Motor neuron (in vitro differentiated cells): ENCODE measurements at regions not wholly inside any gene's neighbourhood (a gene's known extent, or its start where the extent isn't known, plus 50 kb on each side); places are given as distances from the start of the nearest gene placed in this dataset.

Experiments used
- ATAC-seq, 8 experiments: fragments of 200-7000 bp; cut with Tn5 transposase; replicated peaks in 6 of 8; 2 replicates each; pipeline ENCODE4 v1.8.0; 2021; ENCODE audit warnings: mild to moderate bottlenecking in 8 of 8, moderate library complexity in 8 of 8
- H3K27ac ChIP-seq, 2 donors: fragments of 250-450 bp; sonication (Bioruptor Pico); 2 replicates each; pipeline ENCODE4 v1.9.0; 2021; ENCODE audit warnings: antibody characterized with exemption in 2 of 2, mild to moderate bottlenecking in 2 of 2, moderate library complexity in 1 of 2
- H3K4me1 ChIP-seq, 2 donors: fragments of 250-450 bp; sonication (Bioruptor Pico); replicated peaks in 1 of 2; 2 replicates each; pipeline ENCODE4 v1.6.1; 2021; ENCODE audit warnings: antibody characterized with exemption in 2 of 2, mild to moderate bottlenecking in 2 of 2, moderate library complexity in 1 of 2
- H3K4me3 ChIP-seq, 5 donors: fragments of 250-450 bp; sonication (Bioruptor Pico); 2 replicates each; pipeline ENCODE4 v1.9.0; 2021; ENCODE audit warnings: antibody characterized with exemption in 5 of 5, mild to moderate bottlenecking in 5 of 5, moderate library complexity in 4 of 5
- WGBS, 10 experiments: fragments of 450-650 bp; shearing (Covaris generic); methylation state at CpG; one replicate each; pipeline ENCODE4 v1.0.0; 2022; 5-methylcytosine and 5-hydroxymethylcytosine counted together
- in situ Hi-C, 9 experiments: fragments of 400-800 bp; cut with MboI; loops; one replicate each; pipeline ENCODE4 v1.15.0; 2021; ENCODE audit warnings: low sequenced_read_pairs in 9 of 9, low pct_unique_long_range_greater_than_20kb in 2 of 9; ENCODE audit not compliant: unreplicated experiment in 9 of 9

DNA sequence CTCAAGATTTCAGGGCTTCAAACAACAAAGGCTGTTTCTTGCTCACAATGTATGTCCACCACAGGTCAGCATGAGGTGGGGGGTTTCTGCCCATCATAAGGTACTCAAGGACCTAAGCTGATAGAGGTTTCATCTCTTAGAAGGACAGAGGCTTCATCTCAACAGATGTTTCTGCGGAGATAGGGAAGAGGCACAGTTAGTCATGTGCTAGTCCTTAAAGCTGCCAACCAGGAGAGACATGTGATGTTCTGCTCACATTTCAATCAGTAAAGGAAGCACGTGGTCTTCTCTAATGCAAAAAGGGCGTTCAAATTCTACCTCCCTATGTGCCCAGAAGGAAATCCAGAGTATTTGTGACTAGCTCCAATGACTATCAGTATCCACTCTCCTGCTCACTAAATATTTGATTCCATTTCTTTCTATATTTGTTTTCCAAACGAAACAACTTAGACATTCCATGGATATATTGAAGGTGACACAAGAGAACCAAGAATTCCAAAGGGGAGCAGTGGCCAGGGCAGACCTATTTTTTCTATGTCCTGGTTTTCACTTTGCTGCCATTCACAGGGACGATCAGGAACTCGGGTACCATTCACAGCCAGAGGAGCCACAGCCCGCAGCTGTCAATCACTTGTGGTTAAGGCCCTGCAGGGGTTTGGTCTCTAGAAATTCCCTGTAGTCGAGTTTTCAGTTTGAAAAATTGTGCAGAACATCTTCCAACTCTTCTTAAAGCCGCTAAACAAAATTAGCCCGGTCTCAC, 173.2 kb upstream of the FOXA2 start:
- Histone ChIP-seq H3K27ac (no peak overlapping the region), H3K4me3 (no peak overlapping the region), H3K4me1 (no peaks in the 10 kb centered on the region)
- in situ Hi-C loops, result no loop called here
- ATAC-seq, result peak in 1 of 8 experiments; percentile 47
- WGBS, 10 experiments, result 48 to 100% (median 67%) methylated on average over 1 to 6 of the region's 10 CpGs; no CpG with 5 or more reads in 1 of the 10 experiments

DNA sequence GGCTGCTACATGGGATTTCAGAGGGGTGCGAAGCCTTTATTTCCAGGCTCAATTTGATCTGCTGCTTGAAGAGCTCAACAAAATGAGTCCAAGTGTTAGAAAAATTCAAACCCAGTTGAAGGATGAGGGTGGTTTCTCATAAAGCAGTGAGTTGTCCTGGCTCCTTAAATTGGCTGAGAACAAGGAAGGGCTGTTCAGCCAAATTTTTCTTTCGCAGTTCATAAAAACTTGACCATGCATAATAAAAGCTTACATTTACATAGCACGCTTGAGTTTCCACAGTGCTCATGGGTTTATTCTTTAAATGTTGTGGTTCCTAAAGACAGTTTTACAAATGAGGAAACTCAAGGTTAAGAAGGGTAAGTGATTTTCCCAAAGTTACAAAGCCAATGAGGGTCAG, 174.4 kb upstream of the FOXA2 start:
- ATAC-seq, result peak in 2 of 8 experiments; percentile 13 to 66
- H3K4me3 ChIP-seq, result no peak overlapping the region
- WGBS, 10 experiments, result 0 to 93% (median 43%) methylated on average over 1 to 3 of the region's 3 CpGs; no CpG with 5 or more reads in 2 of the 10 experiments
- H3K4me1 ChIP-seq, result no peaks in the 10 kb centered on the region
- in situ Hi-C loops, result no loop called here
- no peak overlapping the region for H3K27ac ChIP-seq

GRCh38 chr20:22762576-22763256, 178.3 kb upstream of the FOXA2 start:
- Histone ChIP-seq H3K4me1 (no peaks in the 10 kb centered on the region), H3K4me3 (no peak overlapping the region), H3K27ac (no peak overlapping the region)
- WGBS, 10 experiments, result 41 to 89% (median 80%) methylated on average over 1 to 4 of the region's 6 CpGs; no CpG with 5 or more reads in 1 of the 10 experiments
- in situ Hi-C loops, result no loop called here
- ATAC-seq, result peak in 3 of 8 experiments; percentile 32 to 70 (median 49)

DNA sequence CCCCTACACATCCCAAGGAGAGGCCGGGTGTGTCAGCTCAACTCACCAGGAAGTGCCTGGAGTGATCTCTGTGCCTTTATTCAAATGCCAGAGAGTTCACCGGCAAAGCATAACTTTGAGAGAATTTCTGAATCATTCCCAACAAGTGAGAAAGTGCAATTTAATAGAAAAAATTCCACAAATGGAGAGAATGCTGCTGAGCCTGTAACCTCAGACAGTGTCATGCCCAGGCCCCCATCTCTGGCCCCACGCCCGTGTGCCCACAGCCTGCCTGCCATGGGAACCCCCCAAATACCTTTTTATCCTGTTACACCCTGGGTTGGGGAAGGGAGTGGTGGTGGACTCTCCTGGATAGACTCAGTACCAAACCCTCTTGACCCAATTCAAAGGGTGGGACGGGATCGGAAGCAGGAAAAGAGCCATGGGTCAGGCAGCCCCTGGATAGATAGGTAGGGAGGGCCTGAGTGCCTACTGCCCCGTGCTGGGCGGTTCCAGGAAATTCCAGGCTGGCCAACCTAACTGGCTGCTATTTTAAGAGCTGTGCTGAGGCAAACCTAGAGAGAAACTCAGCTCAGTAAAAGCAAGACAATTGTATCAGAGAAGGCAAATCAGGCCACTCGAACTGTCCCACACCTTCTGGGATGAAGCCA, 179.0 kb upstream of the FOXA2 start:
- in situ Hi-C loops, result no loop called here
- ATAC-seq, result peak in 3 of 8 experiments; percentile 54 to 80 (median 79)

GRCh38 chr20:22768266-22769178, 184.2 kb upstream of the FOXA2 start:
- peak in 1 of 8 experiments; percentile 22 for ATAC-seq
- Histone ChIP-seq H3K4me3 (no peak overlapping the region), H3K27ac (no peak overlapping the region), H3K4me1 (no peaks in the 10 kb centered on the region)
- 0 to 83% (median 63%) methylated on average over 2 to 11 of the region's 11 CpGs for WGBS, 10 experiments
- in situ Hi-C loops, result no loop called here

More for the DNA sequence above, 179.0 kb upstream of the FOXA2 start:
- H3K4me1 ChIP-seq, result no peaks in the 10 kb centered on the region
- WGBS, 10 experiments, result 0 to 82% (median 60%) methylated on average over 1 to 6 of the region's 9 CpGs; no CpG with 5 or more reads in 1 of the 10 experiments
- no peak overlapping the region for H3K4me3 ChIP-seq
- no peak overlapping the region for H3K27ac ChIP-seq

DNA sequence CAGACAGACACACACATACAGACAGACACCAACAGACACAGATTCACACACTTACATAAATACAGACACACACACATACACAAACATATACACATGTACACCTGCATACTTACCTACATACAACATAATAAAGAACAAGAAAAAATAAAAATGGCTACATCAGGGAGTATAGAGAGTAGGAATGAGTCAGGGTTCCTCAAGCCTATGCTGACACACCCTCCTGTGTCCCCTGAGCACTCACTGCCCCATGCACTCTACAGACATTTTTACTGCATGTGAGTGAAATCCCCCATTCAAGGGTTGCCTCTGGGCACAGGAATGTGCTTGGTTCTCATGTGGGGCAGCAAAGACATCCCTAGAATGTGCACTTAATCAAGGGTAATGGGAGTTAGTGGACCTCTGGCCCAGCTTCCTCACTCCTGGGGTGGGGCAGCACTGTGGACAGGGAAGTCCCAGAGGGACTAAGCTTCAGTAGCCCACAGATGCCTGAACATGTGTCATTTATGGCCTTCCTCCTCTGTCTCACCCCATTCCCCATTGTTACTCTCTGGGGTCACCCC, 185.9 kb upstream of the FOXA2 start:
- no peak overlapping the region for H3K27ac ChIP-seq
- no peaks in the 10 kb centered on the region for H3K4me1 ChIP-seq
- ATAC-seq, result peak in 2 of 8 experiments; percentile 66 to 78
- no peak overlapping the region for H3K4me3 ChIP-seq
- in situ Hi-C loops, result no loop called here

- Histone ChIP-seq H3K4me3 (no peak overlapping the region), H3K4me1 (no peaks in the 10 kb centered on the region), H3K27ac (no peak overlapping the region)
- in situ Hi-C loops, result no loop called here
- no peak for ATAC-seq
- 32 to 100% (median 78%) methylated on average over 1 to 5 of the region's 5 CpGs; no CpG with 5 or more reads in 2 of the 10 experiments for WGBS, 10 experiments
Observed at GRCh38 chr20:22771706-22772105, 187.3 kb upstream of the FOXA2 start.

- H3K4me1 ChIP-seq, result no peaks in the 10 kb centered on the region
- WGBS, 10 experiments, result 0 to 50% (median 28%) methylated on average over 1 to 3 of the region's 3 CpGs; no CpG with 5 or more reads in 1 of the 10 experiments
- no peak overlapping the region for H3K4me3 ChIP-seq
- H3K27ac ChIP-seq, result no peak overlapping the region
- in situ Hi-C loops, result no loop called here
- no peak for ATAC-seq
Observed at GRCh38 chr20:22773344-22773743, 189.0 kb upstream of the FOXA2 start.

DNA sequence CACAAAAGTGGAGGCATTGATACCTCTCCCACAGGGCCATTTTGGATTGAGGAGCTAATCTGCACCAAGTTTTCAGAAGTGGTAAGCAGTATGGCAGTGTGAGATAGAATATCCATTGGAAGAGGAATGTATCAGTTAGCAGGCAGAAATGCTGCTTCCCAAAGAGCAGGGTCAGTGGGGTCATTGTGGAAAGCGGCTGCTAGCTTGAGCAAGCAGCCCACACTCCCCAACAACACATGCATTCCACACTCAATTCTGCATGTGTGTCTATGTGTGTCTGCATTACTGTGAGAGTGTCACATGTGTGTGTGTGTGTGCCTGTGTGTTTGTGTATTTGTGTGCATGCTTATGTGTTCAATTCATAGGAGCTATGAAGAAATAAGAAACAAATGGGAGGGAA, 190.9 kb upstream of the FOXA2 start:
- 20 to 86% methylated on average over 1 of the region's 1 CpG; no CpG with 5 or more reads in 8 of the 10 experiments for WGBS, 10 experiments
- H3K4me1 ChIP-seq, result no peaks in the 10 kb centered on the region

DNA sequence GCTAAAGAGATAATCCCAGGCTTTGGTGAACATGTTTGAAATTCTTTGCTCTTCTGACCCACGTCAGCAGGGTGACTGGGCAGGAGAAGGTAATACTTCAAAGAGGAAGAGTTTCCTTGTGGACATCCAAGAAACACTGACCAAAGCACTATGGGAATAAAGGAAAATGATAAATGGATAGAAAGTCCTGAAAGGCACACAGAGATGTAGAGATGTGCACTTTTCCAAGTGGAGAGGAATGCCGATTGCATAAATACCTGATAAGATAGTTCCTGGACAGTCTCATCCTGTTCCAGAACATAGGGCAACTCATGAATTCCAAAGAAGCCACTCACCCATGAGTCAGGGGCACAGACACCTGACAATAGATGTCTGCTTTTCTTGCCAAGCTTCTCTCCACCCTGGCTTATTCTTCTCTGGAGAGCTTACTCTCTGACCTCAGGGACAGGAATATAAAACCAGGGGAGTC, 191.3 kb upstream of the FOXA2 start:
- 0 to 100% (median 51%) methylated on average over 1 to 2 of the region's 2 CpGs; no CpG with 5 or more reads in 4 of the 10 experiments for WGBS, 10 experiments
- in situ Hi-C loops, result no loop called here

More for the DNA sequence above, 190.9 kb upstream of the FOXA2 start:
- ATAC-seq, result no peak
- in situ Hi-C loops, result no loop called here
- Histone ChIP-seq H3K4me3 (no peak overlapping the region), H3K27ac (no peak overlapping the region)

DNA sequence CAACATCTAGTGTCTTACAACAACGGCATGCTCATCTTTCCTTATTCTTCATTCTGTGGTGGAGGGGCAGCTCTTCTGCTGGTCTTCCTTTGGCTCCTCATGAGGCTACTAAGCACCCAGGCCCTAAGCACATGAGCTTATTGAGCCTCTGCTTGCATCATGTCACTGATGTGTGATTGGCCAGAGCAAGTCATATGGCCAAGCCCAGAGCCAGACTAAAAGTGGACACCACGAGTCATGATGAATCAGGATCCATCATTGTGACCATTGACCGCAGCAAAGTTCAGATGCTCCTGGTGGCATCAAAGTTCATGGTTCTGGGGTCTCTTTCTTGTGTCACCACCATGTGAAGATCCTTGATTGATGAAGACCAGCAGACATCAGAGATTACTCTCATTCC, 192.0 kb upstream of the FOXA2 start:
- WGBS, 10 experiments, result 71 to 100% (median 90%) methylated on average over 1 to 2 of the region's 3 CpGs; no CpG with 5 or more reads in 3 of the 10 experiments
- ATAC-seq, result no peak
- H3K27ac ChIP-seq, result no peak overlapping the region
- H3K4me3 ChIP-seq, result no peak overlapping the region
- H3K4me1 ChIP-seq, result no peaks in the 10 kb centered on the region
- in situ Hi-C loops, result no loop called here

More for the DNA sequence above, 191.3 kb upstream of the FOXA2 start:
- Histone ChIP-seq H3K4me1 (no peaks in the 10 kb centered on the region), H3K27ac (no peak overlapping the region), H3K4me3 (no peak overlapping the region)
- no peak for ATAC-seq

- in situ Hi-C loops, result no loop called here
- Histone ChIP-seq H3K4me1 (no peaks in the 10 kb centered on the region), H3K4me3 (no peak overlapping the region), H3K27ac (no peak overlapping the region)
- ATAC-seq, result no peak
- WGBS, 10 experiments, result 0 to 100% (median 67%) methylated on average over 1 to 2 of the region's 2 CpGs; no CpG with 5 or more reads in 5 of the 10 experiments
Observed at GRCh38 chr20:22779878-22780277, 195.5 kb upstream of the FOXA2 start.
